Calu3 (cell line): ENCODE measurements at regions not wholly inside any gene's neighbourhood (a gene's known extent, or its start where the extent isn't known, plus 50 kb on each side); places are given as distances from the start of the nearest gene placed in this dataset.
A peak's percentile ranks its signal among the peaks of the same experiment; 100 is the strongest.

Experiments used
- BruUV-seq: library from RNA; stranded (reverse); fragments of 400-500 nt; replicated peaks from 2 replicates; lab custom pipeline; 2021; lab: Mats Ljungman, UMichigan
- CTCF ChIA-PET: fragments of 300-600 bp; sonication (Branson Sonifier 250); formaldehyde crosslinking; loops from one replicate; lab custom pipeline; 2022; ENCODE audit warnings: antibody characterized with exemption; lab: Charles Lee
- DNase-seq: peaks from one replicate; pipeline ENCODE4 v3.0.0; 2022
- H3K27ac Mint-ChIP-seq: one replicate; pipeline ENCODE4 v1.8.0; 2022; ENCODE audit warnings: mixed read lengths; ENCODE audit not compliant: unreplicated experiment
- H3K27me3 Mint-ChIP-seq: one replicate; pipeline ENCODE4 v1.8.0; 2022; ENCODE audit warnings: mixed read lengths; ENCODE audit not compliant: unreplicated experiment
- H3K36me3 Mint-ChIP-seq: one replicate; pipeline ENCODE4 v1.8.0; 2022; ENCODE audit warnings: mild to moderate bottlenecking, moderate library complexity, mixed read lengths; ENCODE audit not compliant: insufficient read depth, unreplicated experiment
- H3K4me1 Mint-ChIP-seq: one replicate; pipeline ENCODE4 v1.8.0; 2022; ENCODE audit warnings: mild to moderate bottlenecking, low read depth, mixed read lengths; ENCODE audit not compliant: unreplicated experiment
- H3K4me3 Mint-ChIP-seq: one replicate; pipeline ENCODE4 v1.8.0; 2022; ENCODE audit warnings: mild to moderate bottlenecking, low read depth, moderate library complexity, mixed read lengths; ENCODE audit not compliant: unreplicated experiment
- H3K9me3 Mint-ChIP-seq: one replicate; pipeline ENCODE4 v1.8.0; 2022; ENCODE audit warnings: low read depth, mixed read lengths; ENCODE audit not compliant: unreplicated experiment
- intact Hi-C: fragments of 100-400 bp; cut with micrococcal nuclease; formaldehyde crosslinking; loops from one replicate; pipeline ENCODE4 v1.10.0; 2022; ENCODE audit not compliant: unreplicated experiment
- TF ChIP-seq, protein P1 (sequence below): fragments of 200-600 bp; IDR thresholded peaks from one replicate; pipeline ENCODE4 v1.8.0; 2022; ENCODE audit warnings: antibody characterized with exemption; ENCODE audit not compliant: unreplicated experiment

DNA sequence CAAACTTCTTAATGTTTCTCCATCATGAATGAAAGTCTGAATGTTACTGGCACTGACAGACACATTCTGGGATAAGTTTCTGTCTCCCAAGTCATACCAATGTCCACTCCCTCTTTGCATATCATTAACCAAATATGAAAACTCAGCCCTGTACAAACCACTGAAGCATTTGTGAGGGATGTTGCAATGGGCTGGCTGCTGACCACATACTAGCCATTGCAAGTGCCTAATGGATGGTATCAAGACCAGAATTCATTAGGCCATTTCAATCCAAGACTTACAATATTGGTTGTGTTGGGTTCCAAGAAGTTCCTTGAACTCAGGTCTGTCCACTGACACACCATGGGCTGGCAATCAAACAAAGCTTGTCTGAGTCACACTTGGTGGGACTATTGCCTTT is 73.8 kb downstream of the CBLN2 start:
- intact Hi-C loops: no loop called here
- Mint-ChIP-seq H3K9me3 (peaks cover 3% of the 10 kb centered on the region), H3K4me1 (no peaks in the 10 kb centered on the region), H3K27me3 (no peaks in the 10 kb centered on the region), H3K36me3 (no peaks in the 10 kb centered on the region), H3K4me3 (no peak overlapping the region), H3K27ac (no peak overlapping the region)
- DNase-seq: no peak
- TF ChIP-seq, protein P1, sequence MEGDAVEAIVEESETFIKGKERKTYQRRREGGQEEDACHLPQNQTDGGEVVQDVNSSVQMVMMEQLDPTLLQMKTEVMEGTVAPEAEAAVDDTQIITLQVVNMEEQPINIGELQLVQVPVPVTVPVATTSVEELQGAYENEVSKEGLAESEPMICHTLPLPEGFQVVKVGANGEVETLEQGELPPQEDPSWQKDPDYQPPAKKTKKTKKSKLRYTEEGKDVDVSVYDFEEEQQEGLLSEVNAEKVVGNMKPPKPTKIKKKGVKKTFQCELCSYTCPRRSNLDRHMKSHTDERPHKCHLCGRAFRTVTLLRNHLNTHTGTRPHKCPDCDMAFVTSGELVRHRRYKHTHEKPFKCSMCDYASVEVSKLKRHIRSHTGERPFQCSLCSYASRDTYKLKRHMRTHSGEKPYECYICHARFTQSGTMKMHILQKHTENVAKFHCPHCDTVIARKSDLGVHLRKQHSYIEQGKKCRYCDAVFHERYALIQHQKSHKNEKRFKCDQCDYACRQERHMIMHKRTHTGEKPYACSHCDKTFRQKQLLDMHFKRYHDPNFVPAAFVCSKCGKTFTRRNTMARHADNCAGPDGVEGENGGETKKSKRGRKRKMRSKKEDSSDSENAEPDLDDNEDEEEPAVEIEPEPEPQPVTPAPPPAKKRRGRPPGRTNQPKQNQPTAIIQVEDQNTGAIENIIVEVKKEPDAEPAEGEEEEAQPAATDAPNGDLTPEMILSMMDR: no peak
- BruUV-seq: no TSS peak
- CTCF ChIA-PET: no interaction called here

DNA sequence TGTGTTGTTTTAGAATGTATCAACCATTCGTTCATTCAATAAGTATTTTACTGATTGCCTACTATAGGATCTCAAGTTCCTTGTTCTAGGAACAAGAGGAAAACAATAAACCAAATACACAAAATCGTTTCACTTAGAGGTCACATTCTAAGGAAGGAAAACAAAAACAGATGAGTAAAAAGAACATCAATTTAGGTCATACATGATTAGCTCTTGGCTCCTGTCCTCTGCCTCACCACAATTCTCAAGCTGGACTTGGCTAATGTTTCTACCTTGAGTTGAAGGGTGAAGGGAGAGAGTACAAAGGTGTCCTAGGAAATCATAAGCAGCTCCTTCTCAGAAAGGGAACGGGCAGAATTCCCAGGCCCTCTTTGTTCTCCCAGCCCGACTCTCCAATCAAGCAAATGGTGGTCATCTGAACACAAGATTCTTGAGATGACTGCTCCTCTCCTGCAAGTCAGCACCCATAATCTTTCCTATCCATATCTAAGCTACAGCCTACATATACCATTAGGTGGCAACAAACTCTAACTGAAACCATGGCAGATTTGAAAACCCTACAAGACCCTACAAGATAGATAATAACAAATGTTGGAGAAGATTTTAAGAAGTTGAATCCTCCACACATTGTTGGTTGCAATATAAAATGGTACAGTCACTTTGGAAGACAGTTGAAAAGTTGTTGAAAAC is 76.0 kb downstream of the CBLN2 start:
- Mint-ChIP-seq H3K4me1 (no peaks in the 10 kb centered on the region), H3K27ac (no peak overlapping the region), H3K4me3 (no peak overlapping the region), H3K36me3 (no peaks in the 10 kb centered on the region), H3K9me3 (peaks cover 5% of the 10 kb centered on the region), H3K27me3 (no peaks in the 10 kb centered on the region)
- intact Hi-C loops: no loop called here
- no TSS peak for BruUV-seq
- TF ChIP-seq, protein P1: no peak
- DNase-seq: no peak
- CTCF ChIA-PET: no interaction called here

DNA sequence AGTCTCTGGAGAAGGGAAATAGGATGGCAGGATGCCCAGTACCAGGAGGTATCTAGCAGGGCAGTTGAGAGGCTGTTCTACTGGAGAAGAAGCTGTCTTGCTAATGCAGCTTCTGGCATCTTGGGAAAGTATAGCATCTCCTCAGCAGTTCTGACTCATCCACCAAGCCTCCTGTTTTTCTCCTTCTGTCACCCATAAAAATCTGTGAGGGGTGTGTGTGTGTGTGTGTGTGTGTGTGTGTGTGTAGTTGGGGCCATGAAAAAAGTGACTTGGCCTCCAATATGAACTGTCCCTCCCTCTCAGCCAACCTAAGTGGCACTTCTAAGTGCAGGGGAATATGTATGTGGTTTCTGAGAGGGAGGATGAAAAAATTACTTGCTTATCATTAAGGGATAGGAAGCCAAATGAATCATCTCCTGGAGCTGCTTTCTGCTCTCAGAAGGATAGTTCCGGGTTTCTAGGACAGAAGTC is 83.9 kb downstream of the CBLN2 start:
- peak; percentile 22 for DNase-seq

DNA sequence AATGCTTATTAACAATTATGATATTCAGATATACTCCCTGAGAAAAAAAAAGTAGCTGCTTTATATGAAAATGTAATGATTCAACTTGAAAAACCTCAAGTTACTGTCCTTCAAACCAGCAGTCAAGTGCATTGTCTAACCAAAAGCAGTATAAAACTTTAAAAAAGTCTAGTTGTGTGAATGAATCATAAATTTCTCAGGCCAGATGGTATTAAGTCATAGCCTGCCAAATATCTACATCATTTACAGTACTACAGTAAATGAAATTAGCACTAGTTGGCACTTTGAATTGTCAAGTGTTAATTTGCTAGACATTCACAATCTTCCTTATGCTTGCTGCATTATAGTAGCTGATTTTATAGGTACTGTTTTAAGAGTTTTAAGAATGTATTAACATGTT is 85.9 kb downstream of the CBLN2 start:
- no peak for DNase-seq
- H3K27ac Mint-ChIP-seq: no peak overlapping the region
- no peak overlapping the region for H3K4me3 Mint-ChIP-seq
- TF ChIP-seq, protein P1: no peak
- CTCF ChIA-PET: no interaction called here
- no peaks in the 10 kb centered on the region for H3K27me3 Mint-ChIP-seq
- no TSS peak for BruUV-seq
- intact Hi-C loops: no loop called here
- H3K9me3 Mint-ChIP-seq: no peaks in the 10 kb centered on the region
- H3K4me1 Mint-ChIP-seq: peaks cover 39% of the 10 kb centered on the region
- H3K36me3 Mint-ChIP-seq: no peaks in the 10 kb centered on the region

More for the DNA sequence above, 83.9 kb downstream of the CBLN2 start:
- CTCF ChIA-PET: interaction anchor here (0.7 to 1.0 kb wide), 2 partner anchors 12 to 195 kb away, joined by 3 to 5 read pairs; no protein-coding TSS in a partner anchor
- Mint-ChIP-seq H3K27me3 (no peaks in the 10 kb centered on the region), H3K4me1 (peaks cover 39% of the 10 kb centered on the region), H3K9me3 (peaks cover 3% of the 10 kb centered on the region), H3K36me3 (no peaks in the 10 kb centered on the region), H3K27ac (peak overlapping the region; percentile 59), H3K4me3 (no peak overlapping the region)
- intact Hi-C loops: no loop called here
- BruUV-seq: no TSS peak
- TF ChIP-seq, protein P1: no peak
